Fibroblast of gingiva (primary cell): ENCODE measurements at regions not wholly inside any gene's neighbourhood (a gene's known extent, or its start where the extent isn't known, plus 50 kb on each side); places are given as distances from the start of the nearest gene placed in this dataset.

ENCODE experiments used
- DNase-seq: peaks from one replicate; pipeline ENCODE4 v3.0.0-alpha.2; 2011; ENCODE audit warnings: low read depth

GRCh38 chr17:57174591-57174990 lies 81.7 kb upstream of the MSI2 start:
- no peak for DNase-seq

- DNase-seq, result no peak
These were observed 77.5 kb upstream of the MSI2 start for GRCh38 chr17:57178839-57179238.

- DNase-seq, result no peak
These were observed 73.7 kb upstream of the MSI2 start for GRCh38 chr17:57182621-57183020.

- DNase-seq, result no peak
These were observed 69.9 kb upstream of the MSI2 start for GRCh38 chr17:57186226-57187019.

GRCh38 chr17:57187391-57187790 lies 68.9 kb upstream of the MSI2 start:
- DNase-seq, result no peak

- DNase-seq, result peak; percentile 13
These were observed 60.4 kb upstream of the MSI2 start for GRCh38 chr17:57195785-57196460.

- DNase-seq, result no peak
These were observed 58.8 kb upstream of the MSI2 start for GRCh38 chr17:57197466-57198071.

GRCh38 chr17:57201481-57201880 lies 54.8 kb upstream of the MSI2 start:
- no peak for DNase-seq

GRCh38 chr17:57203040-57203439 lies 53.3 kb upstream of the MSI2 start:
- DNase-seq, result no peak
